ENCODE measurements at regions not wholly inside any gene's neighbourhood (a gene's known extent, or its start where the extent isn't known, plus 50 kb on each side); places are given as distances from the start of the nearest gene placed in this dataset.

GRCh38 chr17:69749911-69750310 lies 325.1 kb upstream of the KCNJ16 start:
- no peaks in the 10 kb centered on the region for H3K4me1 ChIP-seq
- no peak for DNase-seq
- no peak overlapping the region for H3K27ac ChIP-seq
- H3K9me3 ChIP-seq: peaks cover 0 to 14% (median 3%) of the 10 kb centered on the region in 8 donors
- TF ChIP-seq POLR2AphosphoS5 (IDR thresholded peaks at IDR 0.05): no peak
- TF ChIP-seq POLR2A (IDR thresholded peaks at IDR 0.05): no peak
- TF ChIP-seq, protein P1, sequence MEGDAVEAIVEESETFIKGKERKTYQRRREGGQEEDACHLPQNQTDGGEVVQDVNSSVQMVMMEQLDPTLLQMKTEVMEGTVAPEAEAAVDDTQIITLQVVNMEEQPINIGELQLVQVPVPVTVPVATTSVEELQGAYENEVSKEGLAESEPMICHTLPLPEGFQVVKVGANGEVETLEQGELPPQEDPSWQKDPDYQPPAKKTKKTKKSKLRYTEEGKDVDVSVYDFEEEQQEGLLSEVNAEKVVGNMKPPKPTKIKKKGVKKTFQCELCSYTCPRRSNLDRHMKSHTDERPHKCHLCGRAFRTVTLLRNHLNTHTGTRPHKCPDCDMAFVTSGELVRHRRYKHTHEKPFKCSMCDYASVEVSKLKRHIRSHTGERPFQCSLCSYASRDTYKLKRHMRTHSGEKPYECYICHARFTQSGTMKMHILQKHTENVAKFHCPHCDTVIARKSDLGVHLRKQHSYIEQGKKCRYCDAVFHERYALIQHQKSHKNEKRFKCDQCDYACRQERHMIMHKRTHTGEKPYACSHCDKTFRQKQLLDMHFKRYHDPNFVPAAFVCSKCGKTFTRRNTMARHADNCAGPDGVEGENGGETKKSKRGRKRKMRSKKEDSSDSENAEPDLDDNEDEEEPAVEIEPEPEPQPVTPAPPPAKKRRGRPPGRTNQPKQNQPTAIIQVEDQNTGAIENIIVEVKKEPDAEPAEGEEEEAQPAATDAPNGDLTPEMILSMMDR (IDR thresholded peaks at IDR 0.05 in 8 of 11, conservative IDR thresholded peaks at IDR 0.05 in 3 of 11): no peak
- no peak overlapping the region for H3K4me3 ChIP-seq
- no peaks in the 10 kb centered on the region for H3K27me3 ChIP-seq (replicated peaks in 1 of 7)
- intact Hi-C loops (cut with DNase I; ENCODE audit: low total_unique reads): no loop called here
- H3K36me3 ChIP-seq: no peaks in the 10 kb centered on the region
- WGBS, 5 donors: 80 to 92% (median 86%) methylated on average over 3 of the region's 3 CpGs

DNA sequence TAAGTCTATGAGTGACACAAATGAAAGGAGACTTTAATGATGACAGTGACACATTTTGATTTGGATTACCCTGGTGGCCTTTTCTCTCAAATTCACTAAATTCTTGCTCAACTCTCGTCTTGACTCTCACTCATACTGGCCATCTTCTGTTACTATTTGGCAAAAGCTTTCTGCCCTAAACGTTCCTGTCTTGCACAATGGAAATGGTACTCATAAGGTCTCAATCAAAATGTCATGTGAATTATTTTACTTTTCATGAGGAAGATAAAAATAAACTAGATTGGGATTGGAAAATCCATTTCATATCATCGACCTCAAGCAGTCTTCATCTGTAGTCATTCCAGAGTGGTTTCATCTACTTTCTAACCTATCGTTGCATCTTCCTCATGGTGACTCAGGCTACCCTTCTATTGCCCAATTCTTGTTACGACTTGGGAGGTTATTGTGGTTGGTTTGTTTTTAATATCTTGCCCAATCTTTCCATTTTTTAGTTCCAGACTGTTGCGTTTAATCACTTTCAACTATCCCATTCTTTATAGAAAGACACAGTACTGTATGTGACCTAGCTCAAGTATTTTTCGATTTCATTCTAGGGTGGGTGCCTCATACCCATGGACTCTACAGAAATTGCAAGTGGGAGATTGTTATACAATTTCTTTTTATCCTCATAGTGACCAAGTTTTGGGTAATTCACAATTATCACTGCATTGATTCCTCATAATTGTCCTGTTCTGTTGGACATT lies 317.2 kb upstream of the KCNJ16 start:
- H3K4me3 ChIP-seq: no peak overlapping the region
- 51 to 78% (median 61%) methylated on average over 7 of the region's 7 CpGs for WGBS, 5 donors
- intact Hi-C loops (cut with DNase I; ENCODE audit: low total_unique reads): no loop called here
- H3K27ac ChIP-seq: no peak overlapping the region
- H3K9me3 ChIP-seq: no peaks in the 10 kb centered on the region
- TF ChIP-seq, protein P1 (IDR thresholded peaks at IDR 0.05 in 8 of 11, conservative IDR thresholded peaks at IDR 0.05 in 3 of 11): no peak
- TF ChIP-seq POLR2AphosphoS5 (IDR thresholded peaks at IDR 0.05) (no peak), POLR2A (IDR thresholded peaks at IDR 0.05) (no peak)
- no peak for DNase-seq
- peaks cover 0 to 7% (median 0%) of the 10 kb centered on the region in 7 donors for H3K27me3 ChIP-seq (replicated peaks in 1 of 7)
- H3K36me3 ChIP-seq: no peaks in the 10 kb centered on the region
- H3K4me1 ChIP-seq: no peaks in the 10 kb centered on the region

GRCh38 chr17:69760562-69760961 lies 314.5 kb upstream of the KCNJ16 start:
- DNase-seq: no peak
- Histone ChIP-seq H3K4me1 (no peaks in the 10 kb centered on the region), H3K4me3 (no peak overlapping the region), H3K27ac (no peak overlapping the region), H3K27me3 (replicated peaks in 1 of 7) (peaks cover 0 to 7% (median 0%) of the 10 kb centered on the region in 7 donors), H3K36me3 (no peaks in the 10 kb centered on the region), H3K9me3 (no peaks in the 10 kb centered on the region)
- TF ChIP-seq, protein P1 (IDR thresholded peaks at IDR 0.05 in 8 of 11, conservative IDR thresholded peaks at IDR 0.05 in 3 of 11): no peak
- TF ChIP-seq POLR2A (IDR thresholded peaks at IDR 0.05): no peak
- WGBS, 5 donors: 74 to 93% (median 82%) methylated on average over 1 of the region's 1 CpG
- intact Hi-C loops (cut with DNase I; ENCODE audit: low total_unique reads): no loop called here

DNA sequence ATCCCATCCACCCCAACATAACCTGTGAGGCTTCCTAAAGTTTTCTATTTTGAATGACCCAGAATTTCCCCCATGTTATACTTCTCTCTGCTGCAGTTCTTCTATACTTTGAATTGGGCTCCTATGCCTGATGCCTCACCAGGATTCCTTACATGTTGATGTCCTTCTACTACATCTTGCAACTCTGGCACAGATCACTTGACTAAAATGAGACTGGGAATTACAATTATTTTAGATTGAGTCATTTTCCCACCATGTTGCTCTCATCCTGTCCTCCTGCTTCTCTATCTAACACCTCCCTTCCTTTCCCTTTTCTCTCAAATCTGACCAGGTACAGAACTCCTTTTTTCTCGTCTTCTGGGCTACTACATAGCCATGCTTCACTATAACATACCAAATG lies 314.0 kb upstream of the KCNJ16 start:
- WGBS, 5 donors: 0 to 65% (median 33%) methylated on average over 1 of the region's 1 CpG
- Histone ChIP-seq H3K9me3 (no peaks in the 10 kb centered on the region), H3K27me3 (replicated peaks in 1 of 7) (peaks cover 0 to 7% (median 0%) of the 10 kb centered on the region in 7 donors), H3K4me3 (no peak overlapping the region), H3K27ac (no peak overlapping the region), H3K4me1 (no peaks in the 10 kb centered on the region), H3K36me3 (no peaks in the 10 kb centered on the region)
- no peak for DNase-seq
- intact Hi-C loops (cut with DNase I; ENCODE audit: low total_unique reads): no loop called here
- TF ChIP-seq POLR2A (IDR thresholded peaks at IDR 0.05) (no peak), POLR2AphosphoS5 (IDR thresholded peaks at IDR 0.05) (no peak)
- TF ChIP-seq, protein P1 (IDR thresholded peaks at IDR 0.05 in 8 of 11, conservative IDR thresholded peaks at IDR 0.05 in 3 of 11): no peak
